Embryonic facial prominence (tissue), 1 donor: ENCODE measurements at regions not wholly inside any gene's neighbourhood (a gene's known extent, or its start where the extent isn't known, plus 50 kb on each side); places are given as distances from the start of the nearest gene placed in this dataset.

Experiments
- DNase-seq: peaks from one replicate; pipeline ENCODE4 v3.0.0-alpha.2; 2016; ENCODE audit errors: extremely low spot score

DNA sequence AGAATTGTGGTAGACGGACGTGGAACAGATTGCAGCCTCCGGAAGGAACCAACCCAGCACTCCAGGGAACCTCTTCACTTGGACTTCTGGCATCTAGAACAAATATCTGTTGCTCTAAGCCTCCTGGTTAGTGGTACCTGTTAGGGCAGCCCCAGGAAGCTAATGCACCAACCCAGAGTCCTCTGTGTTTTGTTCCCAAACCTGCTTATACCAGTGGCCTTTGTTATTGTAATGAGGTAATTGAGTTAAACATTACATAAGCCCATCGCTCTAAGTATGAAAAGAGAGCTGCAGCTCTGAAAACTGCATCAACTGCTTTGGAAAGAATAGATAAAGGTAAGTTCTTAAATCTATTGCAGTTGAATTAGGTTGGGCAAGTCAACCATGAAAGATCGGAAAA, 516.7 kb downstream of the NPHP4 start:
- no peak for DNase-seq

DNA sequence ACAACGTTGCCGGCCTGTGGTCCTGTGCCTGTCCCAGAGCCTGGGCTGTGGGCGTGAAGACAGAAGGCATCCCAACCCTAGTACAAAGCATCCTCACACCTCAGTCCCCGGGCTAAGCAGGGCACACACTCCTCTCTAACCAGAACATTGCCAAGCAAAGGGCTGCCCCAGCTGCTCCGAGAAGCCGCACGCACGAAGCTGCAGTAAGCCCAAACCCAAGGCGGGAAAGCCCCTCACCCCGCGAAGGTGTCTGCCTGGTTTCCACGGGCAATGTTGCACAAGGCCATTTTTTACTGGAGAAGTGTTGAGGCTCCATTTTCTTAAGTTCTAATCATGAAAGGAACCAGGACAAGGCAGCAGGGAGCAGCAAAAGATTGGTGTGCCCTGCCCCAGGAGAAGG, 519.0 kb downstream of the NPHP4 start:
- DNase-seq, result no peak

DNA sequence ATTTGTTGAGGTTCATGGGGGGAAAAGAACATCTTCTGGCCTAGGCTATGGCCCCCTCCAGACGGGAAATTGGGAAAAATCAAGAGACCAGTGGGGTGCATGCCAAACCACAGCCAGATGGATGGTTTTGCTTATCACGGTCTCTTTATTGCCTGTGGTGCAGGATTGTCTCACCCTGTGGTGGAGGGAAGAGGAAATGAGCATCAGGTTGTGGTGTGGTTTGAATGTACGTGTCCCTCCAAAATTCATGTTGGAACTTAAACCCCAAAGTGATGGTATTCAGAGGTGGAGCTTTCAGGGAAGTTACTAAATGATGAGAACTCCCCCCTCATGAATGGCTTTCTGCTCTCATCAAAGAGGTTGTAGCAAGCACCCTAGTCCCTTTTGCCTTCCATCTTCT, 525.7 kb downstream of the NPHP4 start:
- no peak for DNase-seq

DNA sequence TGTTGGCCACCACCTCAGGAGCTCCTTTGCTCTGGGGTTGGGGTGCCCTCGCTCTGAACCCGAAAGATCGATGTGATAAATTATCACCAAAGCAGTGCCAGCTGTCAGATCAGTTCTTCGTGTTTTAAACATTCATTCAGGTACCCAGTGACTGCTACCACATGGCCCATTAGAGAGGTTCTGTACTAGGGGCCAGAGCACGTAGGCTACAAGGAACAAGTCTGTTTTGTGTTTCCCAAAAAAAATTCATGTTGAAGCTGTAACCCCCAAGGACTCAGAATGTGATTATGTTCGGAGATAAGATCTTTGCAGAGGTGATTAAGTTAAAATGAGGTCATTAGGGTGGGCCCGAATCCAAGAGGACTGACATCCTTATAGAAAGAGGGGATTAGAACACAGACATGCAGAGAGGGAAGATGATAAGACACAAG, 526.9 kb downstream of the NPHP4 start:
- no peak for DNase-seq

DNA sequence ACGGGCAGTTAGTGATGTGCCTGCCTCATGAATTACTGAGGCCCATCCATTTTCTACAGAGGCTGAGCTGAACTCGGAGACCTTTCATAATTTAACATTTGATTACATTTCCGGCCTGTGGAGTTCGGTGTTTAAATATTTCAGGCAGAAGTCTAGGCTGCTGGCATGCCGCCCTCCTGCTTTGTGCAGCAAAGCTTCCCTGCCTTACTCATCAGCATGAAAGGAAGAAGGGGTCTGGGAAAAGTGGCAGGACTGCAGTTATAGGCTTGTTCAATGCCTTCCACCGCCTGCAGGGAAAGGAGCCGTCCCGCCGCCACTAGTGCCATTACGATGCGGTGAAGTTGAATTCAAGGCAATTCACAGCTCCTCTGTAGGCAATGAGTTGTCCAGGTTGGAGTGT, 527.9 kb downstream of the NPHP4 start:
- DNase-seq, result no peak

DNA sequence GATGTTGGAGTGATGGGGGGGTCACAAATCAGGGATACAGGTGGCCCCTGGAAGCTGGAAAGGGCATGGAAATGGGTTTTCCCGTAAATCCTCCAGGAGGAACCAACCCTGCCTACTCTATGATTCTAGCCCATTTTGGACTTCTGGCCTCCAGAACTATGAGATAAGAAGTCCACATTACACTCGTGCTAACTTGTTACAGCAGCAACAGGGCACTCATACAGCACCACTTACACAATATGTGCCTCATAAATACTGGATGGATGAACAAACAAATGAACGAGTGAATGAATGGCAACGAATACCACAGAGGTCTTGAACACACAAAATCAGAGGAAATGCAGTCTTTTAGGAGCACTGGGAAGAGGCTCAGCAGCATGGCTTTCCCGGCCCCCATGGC, 531.3 kb downstream of the NPHP4 start:
- DNase-seq, result no peak

DNA sequence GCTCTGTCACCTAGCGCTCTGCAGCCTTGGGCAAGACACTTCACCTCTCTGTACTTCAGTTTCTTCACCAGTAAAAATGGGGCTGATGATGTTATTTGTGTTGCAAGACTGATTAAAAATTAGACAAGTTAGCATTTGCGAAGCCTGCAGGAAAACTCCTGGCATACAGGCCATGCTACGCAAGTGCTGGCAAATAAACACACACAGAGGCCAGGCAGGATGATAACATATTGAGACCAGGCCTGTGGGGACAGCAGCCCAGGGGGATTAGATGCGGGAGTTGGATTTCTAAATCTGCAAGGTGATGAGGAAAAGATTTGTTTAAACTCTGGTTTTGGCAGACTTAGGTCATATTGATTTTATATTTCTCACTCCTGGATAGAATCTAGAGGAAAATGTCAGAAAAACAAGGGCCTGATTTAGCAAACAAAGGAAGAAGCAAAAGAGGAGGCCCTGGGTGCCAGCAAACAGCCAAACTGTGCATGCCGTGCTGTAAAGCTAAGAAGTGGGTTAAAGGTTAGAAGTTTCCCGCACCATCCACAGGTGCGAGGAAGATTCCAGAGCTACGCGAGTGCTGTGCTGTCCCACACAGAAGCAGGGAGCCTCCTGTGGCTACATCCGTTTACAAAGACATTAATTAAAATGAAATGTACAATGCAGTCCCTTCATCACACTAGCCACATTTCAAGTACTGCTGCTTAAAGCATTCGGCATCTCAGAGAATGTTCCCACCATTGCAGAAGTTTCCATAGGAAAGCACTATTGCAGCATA, 532.2 kb downstream of the NPHP4 start:
- DNase-seq, result no peak

DNA sequence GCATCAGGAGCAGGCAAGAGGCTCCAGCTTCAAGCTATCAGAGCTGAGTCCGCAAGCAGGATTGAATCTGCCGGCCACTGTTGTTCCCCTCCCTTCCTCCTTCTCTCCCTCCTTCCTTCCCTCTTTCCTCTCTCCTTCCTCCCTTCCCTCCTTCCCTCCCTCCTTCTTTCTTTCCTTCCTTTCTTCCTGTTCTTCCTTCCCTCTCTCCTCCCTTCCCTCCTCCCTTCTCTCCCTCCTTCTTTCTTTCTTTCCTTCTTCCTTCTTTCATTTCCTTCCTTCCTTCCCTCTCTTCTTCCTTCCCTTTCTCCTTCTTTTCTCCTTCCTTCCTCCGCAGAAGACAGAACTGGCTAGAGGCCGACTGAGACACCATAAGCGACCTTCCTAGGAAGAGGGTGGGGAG, 534.0 kb downstream of the NPHP4 start:
- DNase-seq, result no peak

DNA sequence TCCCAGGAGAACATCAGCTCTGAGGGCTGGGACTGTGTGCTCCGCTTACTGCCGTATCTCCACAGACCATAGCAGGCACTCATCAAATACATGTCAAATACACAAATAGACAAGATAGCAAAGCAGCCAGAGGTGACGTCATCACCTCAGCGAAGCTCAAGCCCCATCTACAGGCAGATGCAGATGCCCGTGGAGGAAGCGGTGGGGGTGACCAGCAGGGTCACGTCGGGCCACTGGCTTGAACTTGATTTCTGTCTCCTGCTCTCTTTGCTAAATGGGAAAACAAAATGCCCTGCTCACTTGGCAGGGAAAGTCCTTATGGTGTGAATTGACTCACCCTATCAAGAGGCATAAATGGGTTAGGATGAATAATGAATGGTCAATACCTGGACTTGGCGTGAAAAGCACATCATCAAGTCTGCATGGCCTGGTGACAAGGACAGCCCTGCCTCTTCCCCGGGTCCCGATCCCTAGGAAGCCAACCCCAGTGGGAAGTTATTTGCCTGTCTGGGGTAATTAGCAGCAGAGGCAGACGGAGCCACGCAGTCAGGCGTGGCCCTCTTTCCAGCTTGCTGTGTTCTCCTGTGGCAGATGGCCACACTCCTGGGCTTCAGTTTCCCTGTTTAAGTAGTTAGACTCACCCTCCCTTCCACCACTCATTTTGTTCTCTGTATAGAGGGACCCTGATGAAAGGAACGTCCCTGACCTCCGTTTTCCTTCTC, 536.0 kb downstream of the NPHP4 start:
- DNase-seq, result no peak

DNA sequence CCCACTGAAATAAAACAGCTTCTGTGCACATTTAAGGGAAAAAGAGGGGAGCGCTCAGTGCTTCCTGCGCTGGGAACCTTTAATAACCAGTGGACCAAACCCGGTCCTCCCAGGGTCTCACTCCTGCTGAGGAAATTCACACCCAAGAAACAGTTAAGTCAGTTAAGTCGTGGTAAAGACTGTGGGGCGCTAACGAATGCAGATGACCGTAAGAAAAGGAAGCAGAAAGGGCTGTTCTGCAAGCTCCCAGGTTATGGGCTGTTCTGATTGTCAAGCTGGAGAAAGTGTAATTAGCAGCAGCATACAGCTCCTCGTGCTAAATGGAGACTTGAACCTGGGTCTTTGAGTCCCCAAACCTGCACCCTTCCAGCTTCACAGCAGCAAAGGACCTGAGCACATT, 536.6 kb downstream of the NPHP4 start:
- DNase-seq, result no peak

DNA sequence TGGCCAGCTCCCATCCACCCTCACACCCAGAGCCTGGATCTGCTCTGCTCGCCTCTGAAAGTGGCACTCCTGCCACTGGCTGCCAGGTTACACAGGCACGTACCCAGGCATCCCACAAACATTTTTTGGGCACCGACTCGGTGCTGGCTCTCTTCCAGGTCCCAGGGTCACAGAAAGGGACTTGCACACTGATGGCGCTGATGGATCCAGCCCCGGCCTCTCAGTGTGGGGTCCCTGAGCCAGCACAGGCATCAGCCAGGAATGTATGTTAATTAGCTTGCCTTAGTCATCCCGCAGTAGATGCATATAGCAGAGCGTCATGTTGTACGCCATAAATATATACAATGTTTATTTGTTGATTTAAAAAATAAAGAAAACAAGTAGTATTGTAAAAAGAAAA, 537.2 kb downstream of the NPHP4 start:
- no peak for DNase-seq

DNA sequence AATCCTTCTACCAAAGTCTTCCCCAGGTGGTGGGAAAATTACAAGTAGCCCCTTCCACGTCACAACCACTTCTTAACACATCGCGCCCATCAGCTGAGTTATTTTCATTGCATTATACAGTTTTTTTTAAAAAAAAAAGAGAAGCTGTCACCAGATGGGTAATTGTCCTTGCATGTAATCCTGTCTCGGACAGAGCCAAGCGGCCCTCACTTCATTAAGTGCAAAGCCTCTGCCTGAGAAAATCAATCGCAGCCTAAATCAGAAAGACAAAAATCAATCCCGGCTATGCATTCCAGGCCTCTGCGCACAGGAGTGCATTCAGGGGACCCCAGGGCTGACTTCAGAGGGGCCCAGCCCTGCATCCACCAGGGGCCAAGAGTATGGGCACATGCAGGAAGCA, 538.9 kb downstream of the NPHP4 start:
- DNase-seq, result no peak

DNA sequence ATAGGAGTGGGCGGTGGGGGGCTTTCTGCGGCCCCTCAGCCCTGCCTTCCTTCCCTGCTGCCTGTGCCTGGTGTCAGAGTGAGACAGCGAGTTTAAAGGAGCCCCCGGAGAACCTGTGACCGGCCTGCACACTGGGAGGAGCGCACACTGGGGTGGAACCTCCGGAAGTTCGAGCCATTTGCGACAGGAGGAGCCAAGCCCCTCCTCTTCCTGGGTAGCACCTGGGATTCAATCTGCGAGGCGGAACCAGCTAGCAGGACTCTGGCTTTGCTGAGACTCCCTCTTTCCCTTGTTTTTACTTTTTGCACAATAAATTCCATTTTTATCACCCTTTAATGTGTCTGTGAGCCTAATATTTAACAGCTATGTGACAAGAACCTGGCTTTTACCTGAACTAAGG, 540.6 kb downstream of the NPHP4 start:
- DNase-seq, result no peak

DNA sequence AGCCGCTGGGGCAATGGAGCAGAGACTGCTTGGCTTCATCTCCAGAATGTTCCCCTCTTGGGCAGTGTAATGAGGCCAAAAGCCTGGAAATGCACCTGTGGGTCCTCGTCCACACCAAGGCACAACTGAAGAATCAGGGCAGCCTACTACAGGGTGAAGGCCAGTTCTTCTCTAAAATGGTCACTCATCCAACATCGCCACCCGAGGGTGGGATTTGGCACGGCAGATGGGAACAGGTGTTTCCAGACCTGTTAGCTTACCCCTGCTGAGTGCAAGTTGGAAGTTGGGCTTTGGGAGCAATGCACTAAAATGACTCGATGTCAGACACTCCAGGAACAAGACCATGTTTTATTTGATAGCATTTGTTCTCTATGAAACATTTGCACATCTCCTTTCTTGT, 543.7 kb downstream of the NPHP4 start:
- DNase-seq, result no peak

DNA sequence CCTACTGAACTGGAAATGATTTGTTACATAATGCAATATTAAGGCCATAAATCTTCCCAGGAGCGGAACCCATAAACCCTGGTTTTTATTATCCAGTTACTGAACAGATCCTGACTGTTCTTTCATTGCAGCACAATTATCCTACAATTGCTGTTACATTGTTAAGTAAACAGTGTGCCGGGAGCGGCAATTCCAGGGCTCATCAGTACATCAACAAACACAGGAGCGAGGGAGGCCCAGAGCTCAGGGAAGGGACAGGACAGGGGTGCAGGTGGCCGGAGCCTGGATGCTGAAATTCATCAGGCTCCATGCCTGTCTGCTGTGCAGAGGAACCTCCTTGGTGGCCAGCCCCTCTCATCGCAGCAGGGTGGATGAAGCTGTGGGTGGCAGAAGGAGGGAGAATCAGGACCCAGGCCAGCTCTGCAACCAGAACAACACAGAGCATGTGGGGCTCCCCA, 544.7 kb downstream of the NPHP4 start:
- DNase-seq, result no peak

DNA sequence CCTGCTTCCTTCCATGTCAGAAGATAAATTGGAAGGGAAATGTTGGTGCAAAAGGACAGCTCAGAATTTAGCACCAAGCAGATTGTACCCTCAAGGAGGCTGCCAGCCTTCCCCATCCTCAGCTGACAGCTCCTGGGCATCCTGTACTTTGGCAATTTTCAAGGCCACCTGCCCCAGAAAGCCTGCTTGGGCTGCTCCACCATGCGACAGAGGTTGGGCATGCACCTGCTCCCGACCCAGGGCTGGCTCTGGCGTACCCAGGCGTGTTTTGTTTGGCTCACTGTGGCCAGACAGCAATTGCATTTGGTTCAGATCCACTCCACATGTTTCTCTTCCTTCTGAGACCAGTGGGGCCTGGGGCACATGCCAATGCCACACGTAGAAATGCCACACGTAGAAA, 547.8 kb downstream of the NPHP4 start:
- no peak for DNase-seq

DNA sequence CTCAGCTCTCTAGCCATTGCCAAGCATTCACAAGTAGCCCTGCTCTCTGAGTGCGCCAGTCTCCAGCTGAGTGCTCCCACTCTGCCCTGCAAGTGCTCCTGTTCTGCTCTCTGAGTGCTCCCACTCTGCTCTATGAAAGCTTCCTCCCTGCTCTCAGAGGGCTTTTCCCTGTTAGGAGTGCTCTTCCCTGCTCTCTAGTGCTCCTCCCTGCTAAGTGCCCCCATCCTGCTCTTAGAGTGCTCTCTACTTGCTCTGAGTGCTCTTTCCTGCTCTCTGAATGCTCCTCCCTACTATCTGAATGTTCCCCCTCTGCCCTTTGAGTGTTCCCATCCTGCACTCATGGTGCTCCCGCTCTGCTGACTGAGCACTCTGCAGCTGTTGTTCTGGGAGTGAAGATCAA, 555.4 kb downstream of the NPHP4 start:
- no peak for DNase-seq

DNA sequence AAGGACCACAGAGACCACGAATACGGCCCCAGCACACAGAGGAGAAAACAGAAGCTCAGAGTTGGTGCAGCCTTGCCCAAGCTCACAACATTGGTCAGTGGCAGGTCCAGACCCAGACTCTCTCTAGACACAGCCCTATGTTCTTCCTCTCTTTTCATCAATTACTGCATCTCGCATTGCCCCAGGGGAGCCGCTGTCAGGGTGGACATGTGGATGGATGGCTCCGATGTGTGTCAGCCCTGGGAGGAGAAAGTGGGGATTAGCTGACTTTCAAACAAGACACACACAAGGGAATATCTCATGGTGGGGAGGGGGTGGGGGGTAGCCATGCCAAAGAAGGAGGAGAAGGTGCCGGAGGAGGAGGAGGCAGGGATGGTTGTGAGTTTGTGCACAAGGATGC, 556.8 kb downstream of the NPHP4 start:
- DNase-seq, result no peak

DNA sequence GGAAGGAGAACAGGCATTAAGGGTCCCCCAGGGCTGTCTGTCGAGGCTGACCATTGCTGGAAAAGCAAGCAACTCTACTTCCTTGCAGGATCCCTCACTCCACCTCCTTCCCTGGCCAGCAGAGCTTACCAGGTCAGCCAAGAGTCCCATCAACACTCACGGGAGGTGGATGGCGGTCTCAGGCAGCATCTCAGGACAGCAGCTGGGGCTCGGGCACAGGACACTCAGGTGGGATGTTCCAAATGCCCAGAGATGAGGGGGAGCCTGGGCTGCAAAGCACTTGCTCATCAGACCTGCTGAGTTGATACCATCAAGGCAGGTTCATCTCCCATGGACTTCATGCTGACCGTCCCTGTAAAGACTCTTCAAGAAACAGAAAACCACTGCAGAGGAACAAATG, 559.8 kb downstream of the NPHP4 start:
- DNase-seq, result no peak

DNA sequence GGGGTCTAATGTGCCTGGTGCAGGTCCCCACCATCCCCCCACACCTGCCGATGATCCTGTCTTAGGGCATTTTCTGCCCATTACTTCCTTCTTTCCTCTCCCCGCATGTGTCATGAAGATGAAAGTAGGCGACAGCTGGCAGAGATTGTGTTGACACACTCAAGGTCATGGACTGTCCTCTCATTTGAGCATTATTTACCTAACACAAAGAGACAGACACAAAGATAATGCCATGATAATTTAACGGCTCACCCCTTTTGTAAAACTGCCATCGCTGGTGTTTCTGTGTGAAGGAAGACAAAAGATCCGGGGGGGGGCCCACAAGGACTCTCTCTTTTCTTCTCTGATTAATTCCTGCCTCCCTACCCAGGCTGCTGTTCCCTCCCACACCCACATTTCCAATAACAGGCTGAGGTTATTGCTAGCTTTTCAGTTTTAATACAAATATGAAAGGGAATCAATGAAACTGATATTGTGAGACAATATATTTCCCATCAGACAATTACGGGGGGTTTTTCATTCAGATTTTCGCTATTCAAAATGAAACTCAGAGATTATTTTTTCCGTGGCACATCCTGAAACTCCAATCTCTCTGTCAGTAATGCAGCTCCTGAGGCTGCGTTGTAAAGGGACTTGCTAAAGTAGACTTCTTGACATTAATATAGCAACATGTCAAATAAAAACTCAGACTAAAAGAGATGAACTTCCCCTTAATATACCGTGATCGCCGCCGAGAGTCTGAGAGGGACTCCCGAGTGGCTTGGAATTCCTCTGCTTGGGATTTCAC, 561.1 kb downstream of the NPHP4 start:
- DNase-seq, result no peak

DNA sequence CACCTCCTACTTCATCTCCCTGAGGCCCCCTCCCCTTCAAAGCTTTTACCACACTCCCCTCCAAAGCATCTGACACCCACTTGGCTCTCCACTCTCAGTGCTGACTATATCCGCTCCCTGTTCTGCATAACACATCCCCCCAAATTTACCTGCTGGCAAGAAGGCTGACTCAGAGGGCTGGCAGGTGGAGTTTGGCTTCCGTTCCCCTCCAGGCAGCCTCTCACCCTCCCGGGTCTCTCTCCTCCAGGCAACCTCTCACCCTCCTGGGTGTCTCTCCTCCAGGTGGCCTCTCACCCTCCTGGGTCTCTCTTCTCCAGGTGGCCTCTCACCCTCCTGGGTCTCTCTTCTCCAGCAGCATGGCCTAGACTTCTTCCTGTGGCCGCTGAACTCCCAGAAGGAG, 562.1 kb downstream of the NPHP4 start:
- no peak for DNase-seq

DNA sequence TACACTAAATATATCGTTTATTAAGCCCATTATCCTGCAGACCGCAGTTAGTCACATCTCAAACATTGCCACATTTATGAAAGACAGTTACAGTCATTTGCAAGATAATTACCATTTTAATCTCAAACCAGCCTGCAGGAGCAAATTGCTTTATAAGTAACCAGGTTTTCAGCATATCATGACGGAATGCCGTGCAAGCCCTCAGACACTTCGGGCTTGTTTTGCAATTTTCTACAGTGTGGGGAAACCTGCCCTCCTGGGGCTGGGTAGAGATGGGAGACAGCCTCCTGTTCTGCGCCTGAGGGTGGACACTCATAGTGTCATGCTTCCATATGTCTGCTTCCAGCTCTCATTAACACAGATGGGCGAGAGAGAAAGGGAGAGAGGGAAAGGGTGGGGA, 563.9 kb downstream of the NPHP4 start:
- DNase-seq, result no peak
